Caco-2 (cell line): ENCODE measurements at regions not wholly inside any gene's neighbourhood (a gene's known extent, or its start where the extent isn't known, plus 50 kb on each side); places are given as distances from the start of the nearest gene placed in this dataset.

Source experiments
- BruUV-seq: library from RNA; stranded (reverse); fragments of 400-500 nt; replicated peaks from 2 replicates; lab custom pipeline; 2021; lab: Mats Ljungman, UMichigan
- CTCF ChIA-PET: fragments of 300-600 bp; sonication (Branson Sonifier 250); formaldehyde crosslinking; loops from one replicate; lab custom pipeline; 2022; ENCODE audit warnings: antibody characterized with exemption; lab: Charles Lee
- POLR2A ChIA-PET: fragments of 300-600 bp; sonication (Branson Sonifier 250); formaldehyde crosslinking; loops from one replicate; lab custom pipeline; 2022; ENCODE audit warnings: antibody characterized with exemption; lab: Charles Lee
- DNase-seq, 2 experiments: peaks; one replicate each; pipeline versions ENCODE4 v3.0.0 to v3.0.0-alpha.2; 2020 to 2022
- H3K27me3 ChIP-seq: replicated peaks from 2 replicates; pipeline ENCODE4 v1.6.0; 2011; ENCODE audit warnings: low read length; ENCODE audit not compliant: control insufficient read depth, insufficient read depth
- H3K36me3 ChIP-seq: 2 replicates; pipeline ENCODE4 v1.5.1; 2011; ENCODE audit warnings: low read length; ENCODE audit not compliant: control insufficient read depth, insufficient read depth
- H3K4me1 ChIP-seq: fragments of 250-450 bp; sonication (Bioruptor Pico); 2 replicates; pipeline ENCODE4 v1.5.1; 2020; ENCODE audit warnings: mild to moderate bottlenecking
- H3K4me3 ChIP-seq: 2 replicates; pipeline ENCODE4 v1.5.1; 2011; ENCODE audit warnings: low read depth, mild to moderate bottlenecking, control low read depth, low read length
- H3K9me3 ChIP-seq: fragments of 250-450 bp; sonication (Bioruptor Pico); 2 replicates; pipeline ENCODE4 v1.5.1; 2020; ENCODE audit warnings: mild to moderate bottlenecking, moderate library complexity
- H3K27ac Mint-ChIP-seq: one replicate; pipeline ENCODE4 v1.8.0; 2022; ENCODE audit warnings: mixed read lengths; ENCODE audit not compliant: unreplicated experiment
- H3K27me3 Mint-ChIP-seq: one replicate; pipeline ENCODE4 v1.8.0; 2022; ENCODE audit warnings: mixed read lengths; ENCODE audit not compliant: insufficient read depth, unreplicated experiment
- H3K36me3 Mint-ChIP-seq: one replicate; pipeline ENCODE4 v1.8.0; 2022; ENCODE audit warnings: mild to moderate bottlenecking, mixed read lengths; ENCODE audit not compliant: insufficient read depth, unreplicated experiment
- H3K4me1 Mint-ChIP-seq: one replicate; pipeline ENCODE4 v1.8.0; 2022; ENCODE audit warnings: low read depth, mixed read lengths; ENCODE audit not compliant: unreplicated experiment
- H3K4me3 Mint-ChIP-seq: one replicate; pipeline ENCODE4 v1.8.0; 2022; ENCODE audit warnings: mild to moderate bottlenecking, moderate library complexity, mixed read lengths; ENCODE audit not compliant: unreplicated experiment
- H3K9me3 Mint-ChIP-seq: one replicate; pipeline ENCODE4 v1.8.0; 2022; ENCODE audit warnings: mixed read lengths; ENCODE audit not compliant: unreplicated experiment
- CTCF ChIP-seq, 2 experiments: fragments of 200-600 bp in 1 of 2; IDR thresholded peaks; 1 replicate in 1 of 2; 2 replicates in 1 of 2; pipeline versions ENCODE4 v1.5.1 to v1.8.0; 2011 to 2022; ENCODE audit warnings: antibody characterized with exemption in 1 of 2, control low read depth in 1 of 2, inconsistent platforms in 1 of 2, low read depth in 1 of 2, low read length in 1 of 2, mild to moderate bottlenecking in 1 of 2, moderate library complexity in 1 of 2; ENCODE audit not compliant: insufficient read depth in 1 of 2, severe bottlenecking in 1 of 2, unreplicated experiment in 1 of 2
- intact Hi-C: fragments of 100-400 bp; cut with micrococcal nuclease; formaldehyde crosslinking; loops from one replicate; pipeline ENCODE4 v1.10.0; 2022; ENCODE audit not compliant: unreplicated experiment

- no peaks in the 10 kb centered on the region for H3K27me3 ChIP-seq
- no peaks in the 10 kb centered on the region for H3K4me1 ChIP-seq
- ChIA-PET POLR2A (no interaction called here), CTCF (no interaction called here)
- TF ChIP-seq CTCF (IDR thresholded peaks at IDR 0.05; ENCODE audit: insufficient read depth in 1 of 2, low read depth in 1 of 2, low read length in 1 of 2, severe bottlenecking in 1 of 2, unreplicated experiment in 1 of 2) = no peak
- H3K9me3 ChIP-seq = no peaks in the 10 kb centered on the region; the same call in 1 of the 2 replicates
- no peak overlapping the region for H3K27ac Mint-ChIP-seq
- H3K36me3 Mint-ChIP-seq = no peaks in the 10 kb centered on the region
- H3K27me3 Mint-ChIP-seq = peaks cover 3% of the 10 kb centered on the region
- H3K4me3 ChIP-seq = no peak overlapping the region
- no TSS peak for BruUV-seq
- no peaks in the 10 kb centered on the region for H3K4me1 Mint-ChIP-seq
- DNase-seq = no peak
- H3K4me3 Mint-ChIP-seq = no peak overlapping the region
- H3K36me3 ChIP-seq = no peaks in the 10 kb centered on the region
- intact Hi-C loops = no loop called here
- no peaks in the 10 kb centered on the region for H3K9me3 Mint-ChIP-seq
These were observed 107.6 kb downstream of the KCNJ2 start for GRCh38 chr17:70276906-70277305.

- Histone ChIP-seq H3K9me3 (no peaks in the 10 kb centered on the region; the same call in 1 of the 2 replicates), H3K27me3 (no peaks in the 10 kb centered on the region; the same call in 1 of the 2 replicates), H3K36me3 (no peaks in the 10 kb centered on the region), H3K4me3 (no peak overlapping the region), H3K4me1 (no peaks in the 10 kb centered on the region)
- no TSS peak for BruUV-seq
- Mint-ChIP-seq H3K4me3 (no peak overlapping the region), H3K27me3 (peaks cover 3% of the 10 kb centered on the region), H3K36me3 (no peaks in the 10 kb centered on the region), H3K9me3 (peaks cover 9% of the 10 kb centered on the region), H3K27ac (no peak overlapping the region), H3K4me1 (no peaks in the 10 kb centered on the region)
- POLR2A ChIA-PET = no interaction called here
- DNase-seq = no peak
- intact Hi-C loops = no loop called here
- CTCF ChIA-PET = no interaction called here
- no peak for TF ChIP-seq CTCF (IDR thresholded peaks at IDR 0.05; ENCODE audit: insufficient read depth in 1 of 2, low read depth in 1 of 2, low read length in 1 of 2, severe bottlenecking in 1 of 2, unreplicated experiment in 1 of 2)
These were observed 109.6 kb downstream of the KCNJ2 start for GRCh38 chr17:70278844-70279462.

GRCh38 chr17:70286391-70286790, 117.1 kb downstream of the KCNJ2 start:
- Histone ChIP-seq H3K4me1 (no peaks in the 10 kb centered on the region), H3K4me3 (no peak overlapping the region), H3K27me3 (no peaks in the 10 kb centered on the region; the same call in 1 of the 2 replicates), H3K9me3 (no peaks in the 10 kb centered on the region), H3K36me3 (no peaks in the 10 kb centered on the region)
- Mint-ChIP-seq H3K27ac (no peak overlapping the region), H3K4me3 (no peak overlapping the region), H3K4me1 (no peaks in the 10 kb centered on the region), H3K36me3 (no peaks in the 10 kb centered on the region), H3K9me3 (peaks cover 9% of the 10 kb centered on the region), H3K27me3 (no peaks in the 10 kb centered on the region)
- CTCF ChIA-PET = no interaction called here
- POLR2A ChIA-PET = no interaction called here
- TF ChIP-seq CTCF (IDR thresholded peaks at IDR 0.05; ENCODE audit: insufficient read depth in 1 of 2, low read depth in 1 of 2, low read length in 1 of 2, severe bottlenecking in 1 of 2, unreplicated experiment in 1 of 2) = no peak
- DNase-seq = no peak
- no TSS peak for BruUV-seq
- intact Hi-C loops = no loop called here
